ENCODE measurements at regions not wholly inside any gene's neighbourhood (a gene's known extent, or its start where the extent isn't known, plus 50 kb on each side); places are given as distances from the start of the nearest gene placed in this dataset.

- H3K27me3 ChIP-seq: no peaks in the 10 kb centered on the region
- H3K9me3 ChIP-seq: no peaks in the 10 kb centered on the region
- intact Hi-C loops (cut with DNase I): no loop called here
- H3K36me3 ChIP-seq: no peaks in the 10 kb centered on the region
- TF ChIP-seq CTCF (IDR thresholded peaks at IDR 0.05): no peak
- DNase-seq: no peak
- H3K9ac ChIP-seq (ENCODE audit: low read depth in 2 of 2, low read length in 2 of 2): no peak overlapping the region
- H3K4me1 ChIP-seq: no peaks in the 10 kb centered on the region
- no peak overlapping the region for H3K27ac ChIP-seq
- no peak overlapping the region for H3K4me3 ChIP-seq
Measured at GRCh38 chr2:61722318-61722717, 131.5 kb downstream of the FAM161A start.

- DNase-seq: no peak
- no peaks in the 10 kb centered on the region for H3K27me3 ChIP-seq
- no peak overlapping the region for H3K4me3 ChIP-seq
- no peak for TF ChIP-seq CTCF (IDR thresholded peaks at IDR 0.05)
- no peak overlapping the region for H3K27ac ChIP-seq
- H3K9me3 ChIP-seq: no peaks in the 10 kb centered on the region
- H3K4me1 ChIP-seq: no peaks in the 10 kb centered on the region
- H3K9ac ChIP-seq (ENCODE audit: low read depth in 2 of 2, low read length in 2 of 2): no peak overlapping the region
- intact Hi-C loops (cut with DNase I): no loop called here
- no peaks in the 10 kb centered on the region for H3K36me3 ChIP-seq
Measured at GRCh38 chr2:61721382-61721781, 132.5 kb downstream of the FAM161A start.

GRCh38 chr2:61720911-61721310 lies 132.9 kb downstream of the FAM161A start:
- DNase-seq: no peak

DNA sequence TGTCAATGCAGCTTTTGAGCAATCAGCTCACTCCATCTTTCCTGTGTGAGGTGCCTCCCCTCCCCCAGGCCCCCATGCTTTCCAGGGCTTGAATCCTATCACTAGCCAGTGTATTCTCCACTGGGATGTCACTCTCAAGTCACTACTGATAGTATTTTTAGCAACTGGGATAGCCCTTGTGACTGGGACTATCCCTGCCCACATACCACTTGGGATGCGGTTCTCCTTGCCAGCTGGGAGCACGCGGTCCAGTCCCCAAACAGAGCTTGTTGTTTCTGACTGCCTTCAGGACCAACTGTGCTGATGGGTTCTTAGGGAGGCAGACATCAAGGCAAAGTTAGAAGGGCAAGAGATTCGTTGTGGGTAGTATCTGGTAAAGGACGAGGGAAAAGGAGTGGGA lies 134.9 kb downstream of the FAM161A start:
- TF ChIP-seq CTCF (IDR thresholded peaks at IDR 0.05): no peak
- Histone ChIP-seq H3K4me3 (no peak overlapping the region), H3K4me1 (no peaks in the 10 kb centered on the region), H3K27me3 (no peaks in the 10 kb centered on the region), H3K36me3 (no peaks in the 10 kb centered on the region), H3K9me3 (no peaks in the 10 kb centered on the region), H3K27ac (no peak overlapping the region), H3K9ac (ENCODE audit: low read depth in 2 of 2, low read length in 2 of 2) (no peak overlapping the region)
- no peak for DNase-seq
- intact Hi-C loops (cut with DNase I): no loop called here

More at GRCh38 chr2:61720911-61721310, 132.9 kb downstream of the FAM161A start:
- intact Hi-C loops (cut with DNase I): no loop called here
- Histone ChIP-seq H3K4me3 (no peak overlapping the region), H3K27me3 (no peaks in the 10 kb centered on the region), H3K9ac (ENCODE audit: low read depth in 2 of 2, low read length in 2 of 2) (no peak overlapping the region), H3K36me3 (no peaks in the 10 kb centered on the region), H3K27ac (no peak overlapping the region), H3K4me1 (no peaks in the 10 kb centered on the region), H3K9me3 (no peaks in the 10 kb centered on the region)
- no peak for TF ChIP-seq CTCF (IDR thresholded peaks at IDR 0.05)

DNA sequence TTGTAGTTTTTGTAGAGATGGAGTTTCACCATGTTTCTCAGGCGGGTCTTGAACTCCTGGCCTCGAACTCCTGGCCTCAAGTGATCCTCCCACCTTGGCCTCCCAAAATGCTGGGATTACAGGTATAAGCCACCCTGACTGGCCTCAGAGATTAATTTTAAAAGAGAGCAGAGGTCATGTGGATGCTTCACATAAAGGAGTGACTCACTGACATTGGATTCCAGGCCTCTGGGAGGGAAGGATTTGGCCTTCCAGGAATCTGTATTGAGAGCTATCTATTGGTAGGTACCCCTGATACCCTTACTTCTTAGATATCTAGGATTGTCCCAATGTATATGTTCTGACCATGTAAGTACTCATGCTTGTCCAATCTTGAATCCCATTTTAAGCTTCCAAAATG lies 138.4 kb downstream of the FAM161A start:
- intact Hi-C loops (cut with DNase I): no loop called here
- Histone ChIP-seq H3K9ac (ENCODE audit: low read depth in 2 of 2, low read length in 2 of 2) (no peak overlapping the region), H3K27ac (no peak overlapping the region), H3K4me3 (no peak overlapping the region), H3K27me3 (no peaks in the 10 kb centered on the region), H3K4me1 (no peaks in the 10 kb centered on the region), H3K36me3 (no peaks in the 10 kb centered on the region), H3K9me3 (no peaks in the 10 kb centered on the region)
- no peak for DNase-seq
- no peak for TF ChIP-seq CTCF (IDR thresholded peaks at IDR 0.05)

DNA sequence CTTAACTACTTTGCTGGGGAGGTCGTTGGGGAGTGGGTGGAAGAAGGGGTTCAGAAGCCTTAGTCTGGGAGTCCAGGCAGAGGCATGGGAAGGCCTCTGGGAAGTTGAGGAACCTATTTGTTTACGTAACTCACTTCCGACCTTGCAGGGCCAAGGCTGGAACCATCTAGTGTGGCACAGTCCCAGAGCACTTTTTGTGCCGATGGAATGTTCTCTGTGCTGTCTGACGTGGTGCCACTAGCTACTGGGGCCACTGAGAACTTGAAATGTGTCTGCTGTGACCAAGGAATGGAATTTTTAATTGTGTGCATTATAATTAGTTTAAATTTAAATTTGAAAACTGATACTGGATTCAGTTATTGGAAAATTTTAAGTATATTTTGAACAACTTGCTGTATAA lies 139.7 kb downstream of the FAM161A start:
- Histone ChIP-seq H3K27me3 (no peaks in the 10 kb centered on the region), H3K4me3 (no peak overlapping the region), H3K36me3 (no peaks in the 10 kb centered on the region), H3K27ac (no peak overlapping the region), H3K9me3 (no peaks in the 10 kb centered on the region), H3K4me1 (no peaks in the 10 kb centered on the region), H3K9ac (ENCODE audit: low read depth in 2 of 2, low read length in 2 of 2) (no peak overlapping the region)
- no peak for DNase-seq
- TF ChIP-seq CTCF (IDR thresholded peaks at IDR 0.05): no peak
- intact Hi-C loops (cut with DNase I): no loop called here
